ENCODE measurements at regions not wholly inside any gene's neighbourhood (a gene's known extent, or its start where the extent isn't known, plus 50 kb on each side); places are given as distances from the start of the nearest gene placed in this dataset.

GRCh38 chr18:75656035-75656434, 228.5 kb upstream of the SMIM21 start:
- Histone ChIP-seq H3K9me3 (no peaks in the 10 kb centered on the region), H3K27me3 (no peaks in the 10 kb centered on the region), H3K36me3 (no peaks in the 10 kb centered on the region), H3K27ac (no peak overlapping the region), H3K4me1 (no peaks in the 10 kb centered on the region), H3K4me3 (no peak overlapping the region)
- no peak for TF ChIP-seq POLR2AphosphoS5 (IDR thresholded peaks at IDR 0.05; ENCODE audit: insufficient read depth in 1 of 2, low read depth in 1 of 2)
- no peak for TF ChIP-seq CTCF (IDR thresholded peaks at IDR 0.05)
- no peak for TF ChIP-seq POLR2A (IDR thresholded peaks at IDR 0.05)
- no peak for DNase-seq (ENCODE audit: extremely low spot score in 2 of 2)
- intact Hi-C loops (cut with DNase I), result no loop called here

GRCh38 chr18:75654851-75655751, 227.6 kb upstream of the SMIM21 start:
- intact Hi-C loops (cut with DNase I), result no loop called here
- no peak for TF ChIP-seq POLR2AphosphoS5 (IDR thresholded peaks at IDR 0.05; ENCODE audit: insufficient read depth in 1 of 2, low read depth in 1 of 2)
- TF ChIP-seq POLR2A (IDR thresholded peaks at IDR 0.05), result no peak
- TF ChIP-seq CTCF (IDR thresholded peaks at IDR 0.05), result no peak
- Histone ChIP-seq H3K36me3 (no peaks in the 10 kb centered on the region), H3K27me3 (no peaks in the 10 kb centered on the region), H3K4me1 (no peaks in the 10 kb centered on the region), H3K4me3 (no peak overlapping the region), H3K9me3 (no peaks in the 10 kb centered on the region), H3K27ac (no peak overlapping the region)
- no peak for DNase-seq (ENCODE audit: extremely low spot score in 2 of 2)

- no peak for DNase-seq (ENCODE audit: extremely low spot score in 2 of 2)
- H3K27me3 ChIP-seq, result no peaks in the 10 kb centered on the region
- H3K36me3 ChIP-seq, result no peaks in the 10 kb centered on the region
- intact Hi-C loops (cut with DNase I), result no loop called here
- H3K9me3 ChIP-seq, result no peaks in the 10 kb centered on the region
- H3K4me3 ChIP-seq, result no peak overlapping the region
- no peak overlapping the region for H3K27ac ChIP-seq
- TF ChIP-seq POLR2A (IDR thresholded peaks at IDR 0.05), result no peak
- TF ChIP-seq POLR2AphosphoS5 (IDR thresholded peaks at IDR 0.05; ENCODE audit: insufficient read depth in 1 of 2, low read depth in 1 of 2), result no peak
- no peak for TF ChIP-seq CTCF (IDR thresholded peaks at IDR 0.05)
- H3K4me1 ChIP-seq, result no peaks in the 10 kb centered on the region
Observed at GRCh38 chr18:75654386-75654785, 226.9 kb upstream of the SMIM21 start.

GRCh38 chr18:75652528-75652927, 225.0 kb upstream of the SMIM21 start:
- Histone ChIP-seq H3K4me1 (no peaks in the 10 kb centered on the region), H3K27me3 (no peaks in the 10 kb centered on the region), H3K4me3 (no peak overlapping the region), H3K9me3 (no peaks in the 10 kb centered on the region), H3K36me3 (no peaks in the 10 kb centered on the region), H3K27ac (no peak overlapping the region)
- DNase-seq (ENCODE audit: extremely low spot score in 2 of 2), result no peak
- TF ChIP-seq POLR2A (IDR thresholded peaks at IDR 0.05) (no peak), CTCF (IDR thresholded peaks at IDR 0.05) (no peak), POLR2AphosphoS5 (IDR thresholded peaks at IDR 0.05; ENCODE audit: insufficient read depth in 1 of 2, low read depth in 1 of 2) (no peak)
- intact Hi-C loops (cut with DNase I), result no loop called here

- DNase-seq (ENCODE audit: extremely low spot score in 2 of 2), result no peak
- Histone ChIP-seq H3K36me3 (no peaks in the 10 kb centered on the region), H3K4me1 (peaks cover 1% of the 10 kb centered on the region), H3K4me3 (no peak overlapping the region), H3K27me3 (no peaks in the 10 kb centered on the region), H3K9me3 (no peaks in the 10 kb centered on the region), H3K27ac (no peak overlapping the region)
- TF ChIP-seq POLR2A (IDR thresholded peaks at IDR 0.05) (no peak), CTCF (IDR thresholded peaks at IDR 0.05) (no peak), POLR2AphosphoS5 (IDR thresholded peaks at IDR 0.05; ENCODE audit: insufficient read depth in 1 of 2, low read depth in 1 of 2) (no peak)
- intact Hi-C loops (cut with DNase I), result no loop called here
Observed at GRCh38 chr18:75644871-75645270, 217.4 kb upstream of the SMIM21 start.
